ENCODE measurements at regions not wholly inside any gene's neighbourhood (a gene's known extent, or its start where the extent isn't known, plus 50 kb on each side); places are given as distances from the start of the nearest gene placed in this dataset.

DNA sequence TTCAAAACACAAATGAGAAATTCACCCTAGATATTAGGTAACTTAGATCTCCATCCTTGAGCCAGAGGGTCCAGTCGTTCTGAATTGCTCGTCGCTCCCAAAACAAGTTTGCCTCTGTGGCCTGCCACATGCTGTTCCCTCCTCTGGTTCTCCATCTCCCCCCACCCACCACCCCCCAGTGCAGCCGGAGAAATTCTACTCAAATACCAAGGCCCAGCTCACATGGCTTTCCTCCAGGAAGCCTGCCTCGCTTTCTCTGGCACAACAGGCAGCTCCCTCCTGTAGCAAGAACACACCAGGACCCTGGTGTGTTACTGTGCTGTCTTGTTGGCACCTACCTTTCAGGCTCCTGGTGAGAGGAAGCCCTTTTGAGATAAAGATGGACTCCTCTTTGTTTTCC is 52.7 kb upstream of the C10orf90 start (continued):
- TF ChIP-seq, protein P1, sequence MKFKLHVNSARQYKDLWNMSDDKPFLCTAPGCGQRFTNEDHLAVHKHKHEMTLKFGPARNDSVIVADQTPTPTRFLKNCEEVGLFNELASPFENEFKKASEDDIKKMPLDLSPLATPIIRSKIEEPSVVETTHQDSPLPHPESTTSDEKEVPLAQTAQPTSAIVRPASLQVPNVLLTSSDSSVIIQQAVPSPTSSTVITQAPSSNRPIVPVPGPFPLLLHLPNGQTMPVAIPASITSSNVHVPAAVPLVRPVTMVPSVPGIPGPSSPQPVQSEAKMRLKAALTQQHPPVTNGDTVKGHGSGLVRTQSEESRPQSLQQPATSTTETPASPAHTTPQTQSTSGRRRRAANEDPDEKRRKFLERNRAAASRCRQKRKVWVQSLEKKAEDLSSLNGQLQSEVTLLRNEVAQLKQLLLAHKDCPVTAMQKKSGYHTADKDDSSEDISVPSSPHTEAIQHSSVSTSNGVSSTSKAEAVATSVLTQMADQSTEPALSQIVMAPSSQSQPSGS (IDR thresholded peaks at IDR 0.05; ENCODE audit: low read length) = no peak
- TF ChIP-seq EGR1 (IDR thresholded peaks at IDR 0.05; ENCODE audit: borderline replicate concordance, low read depth, low read length) (no peak), YY1 (IDR thresholded peaks at IDR 0.05; ENCODE audit: low read depth, low read length) (no peak), RFX5 (IDR thresholded peaks at IDR 0.05; ENCODE audit: borderline replicate concordance, low read depth, low read length) (no peak), SP4 (IDR thresholded peaks at IDR 0.05; ENCODE audit: low read length) (no peak), CEBPB (IDR thresholded peaks at IDR 0.05; ENCODE audit: low read depth, low read length) (no peak)

Measured in H1 (cell line).